ENCODE measurements at regions not wholly inside any gene's neighbourhood (a gene's known extent, or its start where the extent isn't known, plus 50 kb on each side); places are given as distances from the start of the nearest gene placed in this dataset.

DNA sequence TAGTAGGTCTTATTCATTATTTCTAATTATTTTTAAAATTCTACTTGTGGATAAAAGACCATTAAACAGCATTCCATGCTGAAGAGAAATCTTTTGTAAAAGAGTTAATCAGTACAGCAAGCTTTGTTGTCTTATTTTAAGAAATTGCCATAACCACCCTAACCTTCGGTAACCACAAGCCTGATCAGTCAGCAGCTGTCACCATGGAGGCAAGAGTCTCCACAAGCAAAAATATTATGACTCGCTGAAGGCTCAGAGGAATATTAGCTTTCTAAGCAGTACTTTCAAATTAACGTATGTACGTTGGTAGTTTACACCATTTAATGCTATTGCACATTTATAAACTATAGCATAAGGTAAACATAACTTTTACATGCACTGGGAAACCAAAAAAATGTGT lies 650.5 kb upstream of the LINC00305 start:
- TF ChIP-seq EZH2 (IDR thresholded peaks at IDR 0.05; ENCODE audit: insufficient read depth, poor library complexity, severe bottlenecking) (no peak), EZH2phosphoT487 (IDR thresholded peaks at IDR 0.05; ENCODE audit: insufficient read depth, low read depth) (no peak)

Measured in GM23248 (cell line).